ENCODE measurements at regions not wholly inside any gene's neighbourhood (a gene's known extent, or its start where the extent isn't known, plus 50 kb on each side); places are given as distances from the start of the nearest gene placed in this dataset.

- Histone ChIP-seq H3K4me1 (no peaks in the 10 kb centered on the region), H3K4me3 (no peak overlapping the region), H3K27ac (no peak overlapping the region), H3K36me3 (no peaks in the 10 kb centered on the region), H3K9me3 (no peaks in the 10 kb centered on the region), H3K27me3 (peaks cover 0 to 31% of the 10 kb centered on the region in 2 donors)
- no peak for DNase-seq
- intact Hi-C loops (cut with DNase I; ENCODE audit: low total_unique reads), result no loop called here
- no peak for TF ChIP-seq CTCF (IDR thresholded peaks at IDR 0.05)
These were observed 109.7 kb upstream of the PCBD1 start for GRCh38 chr10:70998086-70998485.

- no peak overlapping the region for H3K27ac ChIP-seq
- H3K4me3 ChIP-seq, result no peak overlapping the region
- H3K4me1 ChIP-seq, result no peaks in the 10 kb centered on the region
- peaks cover 0 to 45% of the 10 kb centered on the region in 2 donors for H3K27me3 ChIP-seq
- DNase-seq, result no peak
- TF ChIP-seq CTCF (IDR thresholded peaks at IDR 0.05), result no peak
- H3K9me3 ChIP-seq, result no peaks in the 10 kb centered on the region
- intact Hi-C loops (cut with DNase I; ENCODE audit: low total_unique reads), result no loop called here
- H3K36me3 ChIP-seq, result no peaks in the 10 kb centered on the region
These were observed 113.1 kb upstream of the PCBD1 start for GRCh38 chr10:71001470-71001869.

- H3K27me3 ChIP-seq, result peaks cover 0 to 31% of the 10 kb centered on the region in 2 donors
- H3K9me3 ChIP-seq, result no peaks in the 10 kb centered on the region
- no peaks in the 10 kb centered on the region for H3K4me1 ChIP-seq
- no peak for DNase-seq
- H3K4me3 ChIP-seq, result no peak overlapping the region
- H3K36me3 ChIP-seq, result no peaks in the 10 kb centered on the region
- intact Hi-C loops (cut with DNase I; ENCODE audit: low total_unique reads), result no loop called here
- no peak for TF ChIP-seq CTCF (IDR thresholded peaks at IDR 0.05)
- H3K27ac ChIP-seq, result no peak overlapping the region
These were observed 116.1 kb upstream of the PCBD1 start for GRCh38 chr10:71004176-71005075.

- DNase-seq, result no peak
- peaks cover 0 to 33% of the 10 kb centered on the region in 2 donors for H3K27me3 ChIP-seq
- intact Hi-C loops (cut with DNase I; ENCODE audit: low total_unique reads), result no loop called here
- TF ChIP-seq CTCF (IDR thresholded peaks at IDR 0.05), result no peak
- no peaks in the 10 kb centered on the region for H3K9me3 ChIP-seq
- H3K27ac ChIP-seq, result no peak overlapping the region
- H3K4me1 ChIP-seq, result no peaks in the 10 kb centered on the region
- H3K4me3 ChIP-seq, result no peak overlapping the region
- H3K36me3 ChIP-seq, result no peaks in the 10 kb centered on the region
These were observed 117.3 kb upstream of the PCBD1 start for GRCh38 chr10:71005337-71006305.

- H3K4me1 ChIP-seq, result no peaks in the 10 kb centered on the region
- H3K27ac ChIP-seq, result no peak overlapping the region
- intact Hi-C loops (cut with DNase I; ENCODE audit: low total_unique reads), result no loop called here
- TF ChIP-seq CTCF (IDR thresholded peaks at IDR 0.05), result no peak
- H3K27me3 ChIP-seq, result peaks cover 0 to 35% of the 10 kb centered on the region in 2 donors
- DNase-seq, result no peak
- H3K4me3 ChIP-seq, result no peak overlapping the region
- no peaks in the 10 kb centered on the region for H3K9me3 ChIP-seq
- no peaks in the 10 kb centered on the region for H3K36me3 ChIP-seq
These were observed 118.1 kb upstream of the PCBD1 start for GRCh38 chr10:71006506-71006905.
